ENCODE measurements at regions not wholly inside any gene's neighbourhood (a gene's known extent, or its start where the extent isn't known, plus 50 kb on each side); places are given as distances from the start of the nearest gene placed in this dataset.

- H3K4me1 Mint-ChIP-seq (ENCODE audit: low read depth): peaks cover 3% of the 10 kb centered on the region
Observed at GRCh38 chr7:1372671-1373379, 86.4 kb downstream of the MICALL2 start.

GRCh38 chr7:1377111-1377909, 82.0 kb downstream of the MICALL2 start:
- H3K4me1 Mint-ChIP-seq (ENCODE audit: low read depth): no peaks in the 10 kb centered on the region
- no peak overlapping the region for H3K4me3 Mint-ChIP-seq
- H3K36me3 Mint-ChIP-seq (ENCODE audit: low read depth): no peaks in the 10 kb centered on the region
- H3K27ac Mint-ChIP-seq: no peak overlapping the region
- no peaks in the 10 kb centered on the region for H3K9me3 Mint-ChIP-seq
- peak; percentile 33 for TF ChIP-seq CTCF (IDR thresholded peaks at IDR 0.05)
- no peak for DNase-seq
- peaks cover 23% of the 10 kb centered on the region for H3K27me3 Mint-ChIP-seq (ENCODE audit: insufficient read depth)

More at GRCh38 chr7:1372671-1373379, 86.4 kb downstream of the MICALL2 start:
- H3K27me3 Mint-ChIP-seq (ENCODE audit: insufficient read depth): peaks cover 40% of the 10 kb centered on the region
- no peak overlapping the region for H3K4me3 Mint-ChIP-seq
- DNase-seq: no peak
- no peaks in the 10 kb centered on the region for H3K36me3 Mint-ChIP-seq (ENCODE audit: low read depth)
- no peak overlapping the region for H3K27ac Mint-ChIP-seq
- no peaks in the 10 kb centered on the region for H3K9me3 Mint-ChIP-seq
- no peak for TF ChIP-seq CTCF (IDR thresholded peaks at IDR 0.05)

- H3K4me3 Mint-ChIP-seq: no peak overlapping the region
- H3K36me3 Mint-ChIP-seq (ENCODE audit: low read depth): no peaks in the 10 kb centered on the region
- no peak for TF ChIP-seq CTCF (IDR thresholded peaks at IDR 0.05)
- no peaks in the 10 kb centered on the region for H3K9me3 Mint-ChIP-seq
- no peaks in the 10 kb centered on the region for H3K4me1 Mint-ChIP-seq (ENCODE audit: low read depth)
- no peak overlapping the region for H3K27ac Mint-ChIP-seq
- no peak for DNase-seq
- H3K27me3 Mint-ChIP-seq (ENCODE audit: insufficient read depth): peaks cover 21% of the 10 kb centered on the region
Observed at GRCh38 chr7:1378610-1379601, 80.4 kb downstream of the MICALL2 start.

- no peak for TF ChIP-seq CTCF (IDR thresholded peaks at IDR 0.05)
- H3K4me3 Mint-ChIP-seq: no peak overlapping the region
- H3K27ac Mint-ChIP-seq: no peak overlapping the region
- no peaks in the 10 kb centered on the region for H3K4me1 Mint-ChIP-seq (ENCODE audit: low read depth)
- H3K36me3 Mint-ChIP-seq (ENCODE audit: low read depth): no peaks in the 10 kb centered on the region
- H3K27me3 Mint-ChIP-seq (ENCODE audit: insufficient read depth): peaks cover 24% of the 10 kb centered on the region
- H3K9me3 Mint-ChIP-seq: no peaks in the 10 kb centered on the region
- no peak for DNase-seq
Observed at GRCh38 chr7:1380231-1380815, 78.9 kb downstream of the MICALL2 start.
